ENCODE measurements at regions not wholly inside any gene's neighbourhood (a gene's known extent, or its start where the extent isn't known, plus 50 kb on each side); places are given as distances from the start of the nearest gene placed in this dataset.

DNA sequence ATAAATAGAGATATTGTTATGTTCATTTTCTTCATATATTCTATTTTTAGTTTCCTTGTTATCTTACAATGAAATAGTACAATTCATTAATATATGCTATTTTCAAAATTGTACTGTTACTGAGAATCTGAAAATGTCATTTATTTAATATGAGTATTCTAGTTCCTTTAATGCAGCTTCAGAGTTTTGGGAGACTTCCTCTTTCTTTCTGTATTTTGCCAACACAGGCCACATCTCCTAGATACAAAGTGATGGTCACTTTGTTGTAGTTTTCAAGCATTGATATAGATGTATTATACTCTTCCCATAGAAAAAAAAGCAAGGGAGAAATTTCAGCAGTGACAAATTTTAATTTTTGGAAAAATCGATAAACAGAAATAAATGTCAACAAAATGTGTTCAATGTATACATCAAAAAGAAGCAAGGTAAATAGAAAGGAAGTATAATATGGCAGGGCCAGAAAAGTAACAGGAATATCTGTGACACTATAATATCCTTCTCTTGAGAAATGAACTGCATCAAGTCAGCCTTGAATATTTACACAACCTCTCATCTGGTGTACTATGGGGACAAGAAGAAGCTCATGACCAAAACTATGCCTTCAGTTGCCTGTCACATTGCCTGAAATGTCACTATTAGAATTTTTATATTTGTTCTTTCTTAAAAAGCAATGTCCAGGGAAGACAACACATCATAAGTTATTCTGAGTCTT lies 396.0 kb downstream of the TBC1D32 start (continued):
- TF ChIP-seq GATA2 (CRISPR knock-in tag; IDR thresholded peaks at IDR 0.05) (no peak), MYC (IDR thresholded peaks at IDR 0.05; ENCODE audit: low read depth, low read length) (no peak), MYC (CRISPR knock-in tag; IDR thresholded peaks at IDR 0.05; ENCODE audit: borderline replicate concordance, low read depth) (no peak)

GRCh38 chr6:120935908-120936307 lies 398.4 kb downstream of the TBC1D32 start:
- H3K9me3 ChIP-seq (replicated peaks; ENCODE audit: control insufficient read depth, insufficient read depth, low read depth, low read length), result no peaks in the 10 kb centered on the region
- H3K36me3 ChIP-seq (ENCODE audit: control insufficient read depth, insufficient read depth, low read length), result no peaks in the 10 kb centered on the region
- FAIRE-seq, result no peak
- BruUV-seq (replicated peaks), result no TSS peak
- H3K79me2 ChIP-seq (ENCODE audit: control insufficient read depth, insufficient read depth, low read length), result no peaks in the 10 kb centered on the region
- H3K4me2 ChIP-seq (ENCODE audit: insufficient read depth, low read length), result no peak overlapping the region
- no peaks in the 10 kb centered on the region for H3K27me3 ChIP-seq (ENCODE audit: control insufficient read depth in 2 of 2, insufficient read depth in 2 of 2, low read length in 2 of 2)
- in situ Hi-C loops (cut with MboI), result no loop called here
- ChIA-PET POLR2A (no interaction called here), CTCF (ENCODE audit: low intra/inter-chr PET ratio) (no interaction called here)
- ATAC-seq, result no peak
- TF ChIP-seq C11orf30 (IDR thresholded peaks at IDR 0.05; ENCODE audit: low read depth), result no peak
- H3K27ac ChIP-seq (ENCODE audit: extremely low read depth, low read depth, low read length), result no peak overlapping the region
- H3K4me3 ChIP-seq, result no peak overlapping the region
- no peak overlapping the region for H2AFZ ChIP-seq (ENCODE audit: low read depth, low read length)
- H3K9me1 ChIP-seq (ENCODE audit: control insufficient read depth, insufficient read depth, low read length), result no peaks in the 10 kb centered on the region
- no peaks in the 10 kb centered on the region for H3K4me1 ChIP-seq (replicated peaks in 1 of 2; ENCODE audit: control insufficient read depth in 2 of 2, insufficient read depth in 2 of 2, low read length in 2 of 2)
- no peak for DNase-seq (ENCODE audit: extremely low read depth in 1 of 4, low spot score in 3 of 4)
- no peak overlapping the region for H3K9ac ChIP-seq (ENCODE audit: insufficient read depth in 1 of 2, low read depth in 2 of 2, low read length in 2 of 2)
- intact Hi-C loops (cut with micrococcal nuclease), result no loop called here
- no peaks in the 10 kb centered on the region for H4K20me1 ChIP-seq (replicated peaks; ENCODE audit: control insufficient read depth, insufficient read depth, low read length)

DNA sequence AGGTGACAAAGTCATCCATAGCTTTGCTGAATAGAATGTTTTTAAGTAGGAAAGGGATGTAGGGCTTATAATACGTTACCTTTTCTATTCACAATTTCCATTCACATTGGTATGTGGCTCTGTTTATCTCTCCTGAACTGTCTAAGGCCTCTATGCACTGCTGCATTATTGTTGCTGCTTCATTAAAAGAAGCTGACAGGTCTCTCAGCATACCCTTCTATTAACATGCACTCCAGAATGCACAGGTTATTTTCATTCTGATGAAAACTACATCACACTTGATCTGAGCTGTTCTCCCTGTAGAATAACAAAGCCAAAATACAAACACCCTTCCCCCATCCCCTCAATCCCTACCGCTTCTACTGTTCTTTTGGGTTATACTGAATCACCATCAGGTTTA lies 399.3 kb downstream of the TBC1D32 start:
- H3K36me3 ChIP-seq (ENCODE audit: control insufficient read depth, insufficient read depth, low read length), result no peaks in the 10 kb centered on the region
- in situ Hi-C loops (cut with MboI) (no loop called here), intact Hi-C loops (cut with micrococcal nuclease) (no loop called here)
- no peak for ATAC-seq
- H3K4me3 ChIP-seq, result no peak overlapping the region
- H3K4me1 ChIP-seq (replicated peaks in 1 of 2; ENCODE audit: control insufficient read depth in 2 of 2, insufficient read depth in 2 of 2, low read length in 2 of 2), result no peaks in the 10 kb centered on the region
- no peaks in the 10 kb centered on the region for H3K9me1 ChIP-seq (ENCODE audit: control insufficient read depth, insufficient read depth, low read length)
- no peak overlapping the region for H2AFZ ChIP-seq (ENCODE audit: low read depth, low read length)
- no peak overlapping the region for H3K27ac ChIP-seq (ENCODE audit: extremely low read depth, low read depth, low read length)
- H3K9me3 ChIP-seq (replicated peaks; ENCODE audit: control insufficient read depth, insufficient read depth, low read depth, low read length), result no peaks in the 10 kb centered on the region
- H3K4me2 ChIP-seq (ENCODE audit: insufficient read depth, low read length), result no peak overlapping the region
- no peaks in the 10 kb centered on the region for H4K20me1 ChIP-seq (replicated peaks; ENCODE audit: control insufficient read depth, insufficient read depth, low read length)
- H3K79me2 ChIP-seq (ENCODE audit: control insufficient read depth, insufficient read depth, low read length), result no peaks in the 10 kb centered on the region
- ChIA-PET CTCF (ENCODE audit: low intra/inter-chr PET ratio) (no interaction called here), POLR2A (no interaction called here)
- no peaks in the 10 kb centered on the region for H3K27me3 ChIP-seq (ENCODE audit: control insufficient read depth in 2 of 2, insufficient read depth in 2 of 2, low read length in 2 of 2)
- no peak for FAIRE-seq
- no peak for DNase-seq (ENCODE audit: extremely low read depth in 1 of 4, low spot score in 3 of 4)
- whole genome bisulfite sequencing (ENCODE audit: insufficient coverage, low coverage, missing lambda C conversion rate), result 2% methylated on average over 2 of the region's 2 CpGs
- no TSS peak for BruUV-seq (replicated peaks)
- no peak overlapping the region for H3K9ac ChIP-seq (ENCODE audit: insufficient read depth in 1 of 2, low read depth in 2 of 2, low read length in 2 of 2)
- TF ChIP-seq HDAC2 (IDR thresholded peaks at IDR 0.05) (no peak), KDM4B (IDR thresholded peaks at IDR 0.05; ENCODE audit: borderline replicate concordance in 2 of 2, low read depth in 1 of 2) (no peak), EGR1 (conservative IDR thresholded peaks at IDR 0.05) (no peak), ZNF561 (CRISPR knock-in tag; conservative IDR thresholded peaks at IDR 0.05) (no peak), ATF4 (CRISPR knock-in tag; IDR thresholded peaks at IDR 0.05) (no peak), HMG20A (CRISPR knock-in tag; conservative IDR thresholded peaks at IDR 0.05) (no peak), HDGF (IDR thresholded peaks at IDR 0.05) (no peak), NCOR1 (IDR thresholded peaks at IDR 0.05) (no peak), NR1H2 (CRISPR knock-in tag; IDR thresholded peaks at IDR 0.05) (no peak), ZBTB9 (CRISPR knock-in tag; IDR thresholded peaks at IDR 0.05) (no peak), FOSL1 (tag; conservative IDR thresholded peaks at IDR 0.05) (no peak), SIN3B (IDR thresholded peaks at IDR 0.05; ENCODE audit: low read depth) (no peak)
